IPS DF 19.7 (cell line): ENCODE measurements at regions not wholly inside any gene's neighbourhood (a gene's known extent, or its start where the extent isn't known, plus 50 kb on each side); places are given as distances from the start of the nearest gene placed in this dataset.
"Not testable (repeated sequence)": the region's sequence is repeated elsewhere in the genome, so short reads cannot be mapped to it uniquely, and the experiment has no call there.

Experiments
- DNase-seq: peaks from one replicate; pipeline ENCODE4 v3.0.0-alpha.2; 2013; ENCODE audit warnings: low read depth, low spot score

GRCh38 chr5:123951582-123951977 lies 439.6 kb downstream of the CSNK1G3 start:
- DNase-seq: no peak

GRCh38 chr5:123950701-123951581 lies 439.0 kb downstream of the CSNK1G3 start:
- no peak for DNase-seq

GRCh38 chr5:123949807-123950340 lies 437.9 kb downstream of the CSNK1G3 start:
- no peak for DNase-seq

- no peak for DNase-seq
Observed at GRCh38 chr5:123949043-123949804, 437.2 kb downstream of the CSNK1G3 start.

GRCh38 chr5:123947797-123948196 lies 435.8 kb downstream of the CSNK1G3 start:
- no peak for DNase-seq

GRCh38 chr5:123945548-123945947 lies 433.6 kb downstream of the CSNK1G3 start:
- no peak for DNase-seq

- DNase-seq: no peak
Observed at GRCh38 chr5:123943151-123943550, 431.2 kb downstream of the CSNK1G3 start.

- no peak for DNase-seq
Observed at GRCh38 chr5:123940416-123940815, 428.4 kb downstream of the CSNK1G3 start.

GRCh38 chr5:123937230-123937629 lies 425.3 kb downstream of the CSNK1G3 start:
- peak; percentile 77 for DNase-seq

GRCh38 chr5:123936548-123936947 lies 424.6 kb downstream of the CSNK1G3 start:
- DNase-seq: no peak

- DNase-seq: not testable (repeated sequence)
Observed at GRCh38 chr5:123933812-123934211, 421.8 kb downstream of the CSNK1G3 start.

- DNase-seq: no peak
Observed at GRCh38 chr5:123929055-123929474, 417.1 kb downstream of the CSNK1G3 start.

GRCh38 chr5:123928401-123928800 lies 416.4 kb downstream of the CSNK1G3 start:
- no peak for DNase-seq

- DNase-seq: no peak
Observed at GRCh38 chr5:123921193-123921592, 409.2 kb downstream of the CSNK1G3 start.

- no peak for DNase-seq
Observed at GRCh38 chr5:123916345-123917121, 404.6 kb downstream of the CSNK1G3 start.

GRCh38 chr5:123914333-123914732 lies 402.4 kb downstream of the CSNK1G3 start:
- DNase-seq: no peak

GRCh38 chr5:123907349-123907748 lies 395.4 kb downstream of the CSNK1G3 start:
- no peak for DNase-seq

- DNase-seq: no peak
Observed at GRCh38 chr5:123906698-123907295, 394.8 kb downstream of the CSNK1G3 start.

- no peak for DNase-seq
Observed at GRCh38 chr5:123885081-123885480, 373.1 kb downstream of the CSNK1G3 start.

GRCh38 chr5:123882965-123883345 lies 371.0 kb downstream of the CSNK1G3 start:
- DNase-seq: no peak

GRCh38 chr5:123882319-123882964 lies 370.5 kb downstream of the CSNK1G3 start:
- no peak for DNase-seq
